OCI-LY3 (cell line): ENCODE measurements at regions not wholly inside any gene's neighbourhood (a gene's known extent, or its start where the extent isn't known, plus 50 kb on each side); places are given as distances from the start of the nearest gene placed in this dataset.

ENCODE experiments used
- EZH2phosphoT487 ChIP-seq: fragments of 200-600 bp; shearing (Covaris generic); IDR thresholded peaks from 2 replicates; pipeline ENCODE4 v1.6.1; 2018; ENCODE audit warnings: antibody characterized with exemption, mixed run types, low read depth
- TF ChIP-seq, protein P1 (sequence below): fragments of 200-600, 300-600 bp; sonication (generic); IDR thresholded peaks from 2 replicates; pipeline ENCODE4 v1.5.1; 2014; ENCODE audit warnings: antibody characterized with exemption, low read length, low read depth

DNA sequence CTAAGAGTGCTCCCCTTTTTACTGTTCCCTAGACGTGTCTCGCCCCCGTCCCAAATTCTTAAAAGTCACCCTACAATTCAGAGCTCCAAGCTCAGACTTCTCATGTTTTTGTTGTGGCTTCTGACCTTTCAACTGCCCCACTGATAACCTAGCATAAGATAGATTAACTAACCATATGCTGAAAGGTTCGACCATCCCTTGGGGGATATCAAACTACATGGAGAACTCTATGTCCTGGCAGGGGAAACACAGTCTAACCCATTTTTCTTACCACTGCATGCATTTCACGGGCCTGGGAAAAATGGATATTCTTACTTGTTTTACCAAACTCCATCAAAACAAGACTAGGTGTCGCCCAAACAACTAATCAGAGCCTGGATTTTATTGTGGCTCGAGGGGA lies 236.4 kb upstream of the MID1 start:
- TF ChIP-seq, protein P1, sequence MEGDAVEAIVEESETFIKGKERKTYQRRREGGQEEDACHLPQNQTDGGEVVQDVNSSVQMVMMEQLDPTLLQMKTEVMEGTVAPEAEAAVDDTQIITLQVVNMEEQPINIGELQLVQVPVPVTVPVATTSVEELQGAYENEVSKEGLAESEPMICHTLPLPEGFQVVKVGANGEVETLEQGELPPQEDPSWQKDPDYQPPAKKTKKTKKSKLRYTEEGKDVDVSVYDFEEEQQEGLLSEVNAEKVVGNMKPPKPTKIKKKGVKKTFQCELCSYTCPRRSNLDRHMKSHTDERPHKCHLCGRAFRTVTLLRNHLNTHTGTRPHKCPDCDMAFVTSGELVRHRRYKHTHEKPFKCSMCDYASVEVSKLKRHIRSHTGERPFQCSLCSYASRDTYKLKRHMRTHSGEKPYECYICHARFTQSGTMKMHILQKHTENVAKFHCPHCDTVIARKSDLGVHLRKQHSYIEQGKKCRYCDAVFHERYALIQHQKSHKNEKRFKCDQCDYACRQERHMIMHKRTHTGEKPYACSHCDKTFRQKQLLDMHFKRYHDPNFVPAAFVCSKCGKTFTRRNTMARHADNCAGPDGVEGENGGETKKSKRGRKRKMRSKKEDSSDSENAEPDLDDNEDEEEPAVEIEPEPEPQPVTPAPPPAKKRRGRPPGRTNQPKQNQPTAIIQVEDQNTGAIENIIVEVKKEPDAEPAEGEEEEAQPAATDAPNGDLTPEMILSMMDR, result no peak
- TF ChIP-seq EZH2phosphoT487, result no peak
